ENCODE measurements at regions not wholly inside any gene's neighbourhood (a gene's known extent, or its start where the extent isn't known, plus 50 kb on each side); places are given as distances from the start of the nearest gene placed in this dataset.

DNA sequence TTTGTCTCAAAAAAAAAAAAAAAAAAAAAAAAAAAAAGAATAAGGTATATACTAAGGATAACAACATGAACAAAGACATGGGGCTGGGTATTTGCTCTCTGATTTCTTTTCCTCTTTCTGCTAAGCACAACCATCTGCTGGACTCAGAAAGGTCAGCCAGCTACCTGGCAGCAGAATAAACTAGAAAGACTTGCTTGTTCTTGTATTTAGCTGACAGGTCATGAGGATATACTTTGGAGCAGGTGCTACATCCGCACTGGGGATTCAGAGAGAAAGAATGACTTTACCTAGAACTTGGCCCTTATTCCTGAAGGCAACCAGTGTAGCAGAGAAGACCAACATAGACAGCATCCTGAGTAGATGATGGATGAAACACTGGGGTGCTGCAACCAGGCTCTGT is 550.5 kb downstream of the NTRK3 start:
- Mint-ChIP-seq H3K36me3 (ENCODE audit: low read depth) (no peaks in the 10 kb centered on the region), H3K27me3 (ENCODE audit: insufficient read depth, low read depth, poor library complexity) (peaks cover 5% of the 10 kb centered on the region), H3K27ac (no peak overlapping the region), H3K4me3 (no peak overlapping the region), H3K9me3 (no peaks in the 10 kb centered on the region; the same call in 2 of the 3 replicates), H3K4me1 (peaks cover 8% of the 10 kb centered on the region)
- ATAC-seq (no peak), DNase-seq (ENCODE audit: low spot score) (no peak)
- Histone ChIP-seq H3K9me2 (ENCODE audit: insufficient read depth) (no peaks in the 10 kb centered on the region; the same call in 1 of the 2 replicates), H3K4me2 (no peak overlapping the region), H3F3A (replicated peaks; ENCODE audit: low read depth) (no peaks in the 10 kb centered on the region), H3K79me2 (replicated peaks; ENCODE audit: insufficient read depth) (no peaks in the 10 kb centered on the region), H3K27ac (ENCODE audit: low read depth) (no peak overlapping the region), H3K27me3 (ENCODE audit: insufficient read depth) (no peaks in the 10 kb centered on the region), H3K4me3 (no peak overlapping the region), H3K4me1 (ENCODE audit: insufficient read depth) (no peaks in the 10 kb centered on the region; the same call in none of the 2 replicates), H3K36me3 (ENCODE audit: insufficient read depth) (no peaks in the 10 kb centered on the region), H4K20me1 (replicated peaks; ENCODE audit: insufficient read depth) (no peaks in the 10 kb centered on the region), H2AFZ (no peak overlapping the region)
- TF ChIP-seq, protein P1, sequence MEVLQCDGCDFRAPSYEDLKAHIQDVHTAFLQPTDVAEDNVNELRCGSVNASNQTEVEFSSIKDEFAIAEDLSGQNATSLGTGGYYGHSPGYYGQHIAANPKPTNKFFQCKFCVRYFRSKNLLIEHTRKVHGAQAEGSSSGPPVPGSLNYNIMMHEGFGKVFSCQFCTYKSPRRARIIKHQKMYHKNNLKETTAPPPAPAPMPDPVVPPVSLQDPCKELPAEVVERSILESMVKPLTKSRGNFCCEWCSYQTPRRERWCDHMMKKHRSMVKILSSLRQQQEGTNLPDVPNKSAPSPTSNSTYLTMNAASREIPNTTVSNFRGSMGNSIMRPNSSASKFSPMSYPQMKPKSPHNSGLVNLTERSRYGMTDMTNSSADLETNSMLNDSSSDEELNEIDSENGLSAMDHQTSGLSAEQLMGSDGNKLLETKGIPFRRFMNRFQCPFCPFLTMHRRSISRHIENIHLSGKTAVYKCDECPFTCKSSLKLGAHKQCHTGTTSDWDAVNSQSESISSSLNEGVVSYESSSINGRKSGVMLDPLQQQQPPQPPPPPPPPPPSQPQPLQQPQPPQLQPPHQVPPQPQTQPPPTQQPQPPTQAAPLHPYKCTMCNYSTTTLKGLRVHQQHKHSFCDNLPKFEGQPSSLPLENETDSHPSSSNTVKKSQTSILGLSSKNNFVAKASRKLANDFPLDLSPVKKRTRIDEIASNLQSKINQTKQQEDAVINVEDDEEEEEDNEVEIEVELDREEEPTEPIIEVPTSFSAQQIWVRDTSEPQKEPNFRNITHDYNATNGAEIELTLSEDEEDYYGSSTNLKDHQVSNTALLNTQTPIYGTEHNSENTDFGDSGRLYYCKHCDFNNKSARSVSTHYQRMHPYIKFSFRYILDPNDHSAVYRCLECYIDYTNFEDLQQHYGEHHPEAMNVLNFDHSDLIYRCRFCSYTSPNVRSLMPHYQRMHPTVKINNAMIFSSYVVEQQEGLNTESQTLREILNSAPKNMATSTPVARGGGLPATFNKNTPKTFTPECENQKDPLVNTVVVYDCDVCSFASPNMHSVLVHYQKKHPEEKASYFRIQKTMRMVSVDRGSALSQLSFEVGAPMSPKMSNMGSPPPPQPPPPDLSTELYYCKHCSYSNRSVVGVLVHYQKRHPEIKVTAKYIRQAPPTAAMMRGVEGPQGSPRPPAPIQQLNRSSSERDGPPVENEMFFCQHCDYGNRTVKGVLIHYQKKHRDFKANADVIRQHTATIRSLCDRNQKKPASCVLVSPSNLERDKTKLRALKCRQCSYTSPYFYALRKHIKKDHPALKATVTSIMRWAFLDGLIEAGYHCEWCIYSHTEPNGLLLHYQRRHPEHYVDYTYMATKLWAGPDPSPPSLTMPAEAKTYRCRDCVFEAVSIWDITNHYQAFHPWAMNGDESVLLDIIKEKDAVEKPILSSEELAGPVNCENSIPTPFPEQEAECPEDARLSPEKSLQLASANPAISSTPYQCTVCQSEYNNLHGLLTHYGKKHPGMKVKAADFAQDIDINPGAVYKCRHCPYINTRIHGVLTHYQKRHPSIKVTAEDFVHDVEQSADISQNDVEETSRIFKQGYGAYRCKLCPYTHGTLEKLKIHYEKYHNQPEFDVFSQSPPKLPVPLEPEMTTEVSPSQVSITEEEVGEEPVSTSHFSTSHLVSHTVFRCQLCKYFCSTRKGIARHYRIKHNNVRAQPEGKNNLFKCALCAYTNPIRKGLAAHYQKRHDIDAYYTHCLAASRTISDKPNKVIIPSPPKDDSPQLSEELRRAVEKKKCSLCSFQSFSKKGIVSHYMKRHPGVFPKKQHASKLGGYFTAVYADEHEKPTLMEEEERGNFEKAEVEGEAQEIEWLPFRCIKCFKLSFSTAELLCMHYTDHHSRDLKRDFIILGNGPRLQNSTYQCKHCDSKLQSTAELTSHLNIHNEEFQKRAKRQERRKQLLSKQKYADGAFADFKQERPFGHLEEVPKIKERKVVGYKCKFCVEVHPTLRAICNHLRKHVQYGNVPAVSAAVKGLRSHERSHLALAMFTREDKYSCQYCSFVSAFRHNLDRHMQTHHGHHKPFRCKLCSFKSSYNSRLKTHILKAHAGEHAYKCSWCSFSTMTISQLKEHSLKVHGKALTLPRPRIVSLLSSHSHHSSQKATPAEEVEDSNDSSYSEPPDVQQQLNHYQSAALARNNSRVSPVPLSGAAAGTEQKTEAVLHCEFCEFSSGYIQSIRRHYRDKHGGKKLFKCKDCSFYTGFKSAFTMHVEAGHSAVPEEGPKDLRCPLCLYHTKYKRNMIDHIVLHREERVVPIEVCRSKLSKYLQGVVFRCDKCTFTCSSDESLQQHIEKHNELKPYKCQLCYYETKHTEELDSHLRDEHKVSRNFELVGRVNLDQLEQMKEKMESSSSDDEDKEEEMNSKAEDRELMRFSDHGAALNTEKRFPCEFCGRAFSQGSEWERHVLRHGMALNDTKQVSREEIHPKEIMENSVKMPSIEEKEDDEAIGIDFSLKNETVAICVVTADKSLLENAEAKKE (CRISPR knock-in tag; IDR thresholded peaks at IDR 0.05) = no peak
- TF ChIP-seq, protein P2, sequence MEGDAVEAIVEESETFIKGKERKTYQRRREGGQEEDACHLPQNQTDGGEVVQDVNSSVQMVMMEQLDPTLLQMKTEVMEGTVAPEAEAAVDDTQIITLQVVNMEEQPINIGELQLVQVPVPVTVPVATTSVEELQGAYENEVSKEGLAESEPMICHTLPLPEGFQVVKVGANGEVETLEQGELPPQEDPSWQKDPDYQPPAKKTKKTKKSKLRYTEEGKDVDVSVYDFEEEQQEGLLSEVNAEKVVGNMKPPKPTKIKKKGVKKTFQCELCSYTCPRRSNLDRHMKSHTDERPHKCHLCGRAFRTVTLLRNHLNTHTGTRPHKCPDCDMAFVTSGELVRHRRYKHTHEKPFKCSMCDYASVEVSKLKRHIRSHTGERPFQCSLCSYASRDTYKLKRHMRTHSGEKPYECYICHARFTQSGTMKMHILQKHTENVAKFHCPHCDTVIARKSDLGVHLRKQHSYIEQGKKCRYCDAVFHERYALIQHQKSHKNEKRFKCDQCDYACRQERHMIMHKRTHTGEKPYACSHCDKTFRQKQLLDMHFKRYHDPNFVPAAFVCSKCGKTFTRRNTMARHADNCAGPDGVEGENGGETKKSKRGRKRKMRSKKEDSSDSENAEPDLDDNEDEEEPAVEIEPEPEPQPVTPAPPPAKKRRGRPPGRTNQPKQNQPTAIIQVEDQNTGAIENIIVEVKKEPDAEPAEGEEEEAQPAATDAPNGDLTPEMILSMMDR (conservative IDR thresholded peaks at IDR 0.05; ENCODE audit: low read depth in 2 of 2) = no peak
- TF ChIP-seq CREB1 (CRISPR knock-in tag; IDR thresholded peaks at IDR 0.05; ENCODE audit: low read depth) (no peak), EZH2phosphoT487 (IDR thresholded peaks at IDR 0.05; ENCODE audit: unreplicated experiment) (no peak), POLR2AphosphoS5 (IDR thresholded peaks at IDR 0.05; ENCODE audit: low read depth) (no peak), NANOG (IDR thresholded peaks at IDR 0.05; ENCODE audit: borderline replicate concordance) (no peak), ZNF114 (CRISPR knock-in tag; IDR thresholded peaks at IDR 0.05) (no peak), STAT1 (IDR thresholded peaks at IDR 0.05; ENCODE audit: unreplicated experiment) (no peak)
- TF ChIP-seq, protein P3, sequence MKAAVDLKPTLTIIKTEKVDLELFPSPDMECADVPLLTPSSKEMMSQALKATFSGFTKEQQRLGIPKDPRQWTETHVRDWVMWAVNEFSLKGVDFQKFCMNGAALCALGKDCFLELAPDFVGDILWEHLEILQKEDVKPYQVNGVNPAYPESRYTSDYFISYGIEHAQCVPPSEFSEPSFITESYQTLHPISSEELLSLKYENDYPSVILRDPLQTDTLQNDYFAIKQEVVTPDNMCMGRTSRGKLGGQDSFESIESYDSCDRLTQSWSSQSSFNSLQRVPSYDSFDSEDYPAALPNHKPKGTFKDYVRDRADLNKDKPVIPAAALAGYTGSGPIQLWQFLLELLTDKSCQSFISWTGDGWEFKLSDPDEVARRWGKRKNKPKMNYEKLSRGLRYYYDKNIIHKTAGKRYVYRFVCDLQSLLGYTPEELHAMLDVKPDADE (IDR thresholded peaks at IDR 0.05) = no peak
